HUES48 (cell line): ENCODE measurements at regions not wholly inside any gene's neighbourhood (a gene's known extent, or its start where the extent isn't known, plus 50 kb on each side); places are given as distances from the start of the nearest gene placed in this dataset.

Experiments
- H3K27ac ChIP-seq: one replicate; pipeline ENCODE4 v1.7.0; 2013; ENCODE audit warnings: low read depth, low read length, inconsistent platforms
- H3K27me3 ChIP-seq: 2 replicates; pipeline ENCODE4 v1.6.1; 2013; ENCODE audit warnings: mild to moderate bottlenecking, low read length; ENCODE audit not compliant: control insufficient read depth, insufficient read depth
- H3K36me3 ChIP-seq: 2 replicates; pipeline ENCODE4 v1.6.1; 2013; ENCODE audit warnings: low read length; ENCODE audit not compliant: control insufficient read depth, insufficient read depth
- H3K4me1 ChIP-seq: 2 replicates; pipeline ENCODE4 v1.6.1; 2013; ENCODE audit warnings: mild to moderate bottlenecking, low read length; ENCODE audit not compliant: control insufficient read depth, insufficient read depth
- H3K4me3 ChIP-seq: 2 replicates; pipeline ENCODE4 v1.5.1; 2013; ENCODE audit warnings: mild to moderate bottlenecking, low read depth, low read length
- H3K9ac ChIP-seq: 2 replicates; pipeline ENCODE4 v1.6.1; 2013; ENCODE audit warnings: mild to moderate bottlenecking, low read depth, low read length, moderate library complexity
- H3K9me3 ChIP-seq: 2 replicates; pipeline ENCODE4 v1.6.1; 2013; ENCODE audit warnings: low read length; ENCODE audit not compliant: control insufficient read depth, insufficient read depth

GRCh38 chr17:53934931-53935330 is 112.2 kb downstream of the KIF2B start:
- no peak overlapping the region for H3K4me3 ChIP-seq
- H3K27me3 ChIP-seq: no peaks in the 10 kb centered on the region
- no peaks in the 10 kb centered on the region for H3K4me1 ChIP-seq
- no peak overlapping the region for H3K27ac ChIP-seq
- no peaks in the 10 kb centered on the region for H3K9me3 ChIP-seq
- no peak overlapping the region for H3K9ac ChIP-seq
- H3K36me3 ChIP-seq: no peaks in the 10 kb centered on the region

- Histone ChIP-seq H3K36me3 (no peaks in the 10 kb centered on the region), H3K27me3 (no peaks in the 10 kb centered on the region), H3K4me1 (no peaks in the 10 kb centered on the region), H3K27ac (no peak overlapping the region), H3K9ac (no peak overlapping the region), H3K9me3 (no peaks in the 10 kb centered on the region), H3K4me3 (no peak overlapping the region)
Measured at GRCh38 chr17:53941231-53941630, 118.5 kb downstream of the KIF2B start.

- Histone ChIP-seq H3K27ac (no peak overlapping the region), H3K9ac (no peak overlapping the region), H3K36me3 (no peaks in the 10 kb centered on the region), H3K9me3 (no peaks in the 10 kb centered on the region), H3K4me3 (no peak overlapping the region), H3K27me3 (no peaks in the 10 kb centered on the region), H3K4me1 (no peaks in the 10 kb centered on the region)
Measured at GRCh38 chr17:53942436-53942835, 119.7 kb downstream of the KIF2B start.

GRCh38 chr17:53942898-53943297 is 120.2 kb downstream of the KIF2B start:
- H3K4me3 ChIP-seq: no peak overlapping the region
- no peak overlapping the region for H3K9ac ChIP-seq
- H3K4me1 ChIP-seq: no peaks in the 10 kb centered on the region
- H3K36me3 ChIP-seq: no peaks in the 10 kb centered on the region
- no peaks in the 10 kb centered on the region for H3K27me3 ChIP-seq
- H3K9me3 ChIP-seq: no peaks in the 10 kb centered on the region
- no peak overlapping the region for H3K27ac ChIP-seq

- H3K27me3 ChIP-seq: no peaks in the 10 kb centered on the region
- H3K9ac ChIP-seq: no peak overlapping the region
- no peaks in the 10 kb centered on the region for H3K9me3 ChIP-seq
- H3K36me3 ChIP-seq: no peaks in the 10 kb centered on the region
- H3K4me1 ChIP-seq: peaks cover 7% of the 10 kb centered on the region; the same call in 1 of the 2 replicates
- H3K4me3 ChIP-seq: no peak overlapping the region
- no peak overlapping the region for H3K27ac ChIP-seq
Measured at GRCh38 chr17:53948323-53948722, 125.6 kb downstream of the KIF2B start.

- H3K4me1 ChIP-seq: peaks cover 7% of the 10 kb centered on the region; the same call in 1 of the 2 replicates
- no peaks in the 10 kb centered on the region for H3K27me3 ChIP-seq
- no peak overlapping the region for H3K9ac ChIP-seq
- no peak overlapping the region for H3K4me3 ChIP-seq
- no peaks in the 10 kb centered on the region for H3K36me3 ChIP-seq
- no peak overlapping the region for H3K27ac ChIP-seq
- H3K9me3 ChIP-seq: no peaks in the 10 kb centered on the region
Measured at GRCh38 chr17:53949473-53950090, 126.9 kb downstream of the KIF2B start.

GRCh38 chr17:53950207-53950857 is 127.6 kb downstream of the KIF2B start:
- peaks cover 7% of the 10 kb centered on the region; the same call in 1 of the 2 replicates for H3K4me1 ChIP-seq
- no peaks in the 10 kb centered on the region for H3K36me3 ChIP-seq
- no peak overlapping the region for H3K9ac ChIP-seq
- peaks cover 4% of the 10 kb centered on the region; the same call in 1 of the 2 replicates for H3K9me3 ChIP-seq
- no peak overlapping the region for H3K27ac ChIP-seq
- no peaks in the 10 kb centered on the region for H3K27me3 ChIP-seq
- no peak overlapping the region for H3K4me3 ChIP-seq

- H3K9me3 ChIP-seq: peaks cover 7% of the 10 kb centered on the region
- no peak overlapping the region for H3K9ac ChIP-seq
Measured at GRCh38 chr17:53950858-53951250, 128.1 kb downstream of the KIF2B start.

GRCh38 chr17:53971361-53971760 is 148.6 kb downstream of the KIF2B start:
- Histone ChIP-seq H3K27ac (no peak overlapping the region), H3K9me3 (no peaks in the 10 kb centered on the region), H3K27me3 (no peaks in the 10 kb centered on the region), H3K4me3 (no peak overlapping the region), H3K36me3 (no peaks in the 10 kb centered on the region), H3K4me1 (no peaks in the 10 kb centered on the region), H3K9ac (no peak overlapping the region)

More at GRCh38 chr17:53950858-53951250, 128.1 kb downstream of the KIF2B start:
- Histone ChIP-seq H3K27ac (no peak overlapping the region), H3K27me3 (no peaks in the 10 kb centered on the region), H3K4me3 (no peak overlapping the region), H3K4me1 (peaks cover 7% of the 10 kb centered on the region; the same call in 1 of the 2 replicates), H3K36me3 (no peaks in the 10 kb centered on the region)

GRCh38 chr17:53979991-53980390 is 157.3 kb downstream of the KIF2B start:
- H3K4me1 ChIP-seq: peaks cover 4% of the 10 kb centered on the region
- H3K9ac ChIP-seq: no peak overlapping the region
- peaks cover 8% of the 10 kb centered on the region for H3K9me3 ChIP-seq
- H3K27ac ChIP-seq: no peak overlapping the region
- H3K27me3 ChIP-seq: no peaks in the 10 kb centered on the region
- H3K4me3 ChIP-seq: no peak overlapping the region
- no peaks in the 10 kb centered on the region for H3K36me3 ChIP-seq

GRCh38 chr17:53996131-53996530 is 173.4 kb downstream of the KIF2B start:
- Histone ChIP-seq H3K4me1 (no peaks in the 10 kb centered on the region), H3K9ac (no peak overlapping the region), H3K9me3 (no peaks in the 10 kb centered on the region), H3K27me3 (no peaks in the 10 kb centered on the region), H3K27ac (no peak overlapping the region), H3K4me3 (no peak overlapping the region), H3K36me3 (no peaks in the 10 kb centered on the region)
